ENCODE measurements at regions not wholly inside any gene's neighbourhood (a gene's known extent, or its start where the extent isn't known, plus 50 kb on each side); places are given as distances from the start of the nearest gene placed in this dataset.

DNA sequence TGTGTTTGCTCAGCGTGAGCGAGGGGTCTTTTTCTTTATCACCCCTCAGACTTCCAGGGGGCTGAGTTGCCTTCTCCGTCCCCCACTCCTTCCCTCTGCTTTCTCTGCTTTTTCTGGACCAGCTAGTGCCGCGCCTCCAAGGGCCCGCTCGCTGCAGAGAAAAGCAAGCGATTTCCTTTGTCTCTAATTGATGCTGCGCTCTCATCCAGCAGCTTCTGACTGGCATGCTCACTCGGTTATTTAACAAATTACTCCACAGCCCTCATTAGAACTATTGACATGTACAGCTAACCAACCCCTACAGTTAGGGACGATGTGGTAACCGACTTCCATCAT is 288.0 kb downstream of the ELAVL2 start:
- TF ChIP-seq, protein P1, sequence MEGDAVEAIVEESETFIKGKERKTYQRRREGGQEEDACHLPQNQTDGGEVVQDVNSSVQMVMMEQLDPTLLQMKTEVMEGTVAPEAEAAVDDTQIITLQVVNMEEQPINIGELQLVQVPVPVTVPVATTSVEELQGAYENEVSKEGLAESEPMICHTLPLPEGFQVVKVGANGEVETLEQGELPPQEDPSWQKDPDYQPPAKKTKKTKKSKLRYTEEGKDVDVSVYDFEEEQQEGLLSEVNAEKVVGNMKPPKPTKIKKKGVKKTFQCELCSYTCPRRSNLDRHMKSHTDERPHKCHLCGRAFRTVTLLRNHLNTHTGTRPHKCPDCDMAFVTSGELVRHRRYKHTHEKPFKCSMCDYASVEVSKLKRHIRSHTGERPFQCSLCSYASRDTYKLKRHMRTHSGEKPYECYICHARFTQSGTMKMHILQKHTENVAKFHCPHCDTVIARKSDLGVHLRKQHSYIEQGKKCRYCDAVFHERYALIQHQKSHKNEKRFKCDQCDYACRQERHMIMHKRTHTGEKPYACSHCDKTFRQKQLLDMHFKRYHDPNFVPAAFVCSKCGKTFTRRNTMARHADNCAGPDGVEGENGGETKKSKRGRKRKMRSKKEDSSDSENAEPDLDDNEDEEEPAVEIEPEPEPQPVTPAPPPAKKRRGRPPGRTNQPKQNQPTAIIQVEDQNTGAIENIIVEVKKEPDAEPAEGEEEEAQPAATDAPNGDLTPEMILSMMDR (IDR thresholded peaks at IDR 0.05), result no peak
- no peak for TF ChIP-seq EP300 (IDR thresholded peaks at IDR 0.05)

Measured in tibial nerve (tissue), 4 donors.